GM12878 (cell line): ENCODE measurements at regions not wholly inside any gene's neighbourhood (a gene's known extent, or its start where the extent isn't known, plus 50 kb on each side); places are given as distances from the start of the nearest gene placed in this dataset.

Experiments used
- E2F8 ChIP-seq: fragments of 450-650 bp; IDR thresholded peaks from 2 replicates; pipeline ENCODE4 v1.6.1; 2018; ENCODE audit warnings: mild to moderate bottlenecking, low read depth, moderate library complexity; ENCODE audit not compliant: partially characterized antibody
- ELK1 ChIP-seq: IDR thresholded peaks from 2 replicates; pipeline ENCODE4 v1.6.1; 2012; ENCODE audit warnings: low read depth, low read length, improper control_type of control experiment
- IRF3 ChIP-seq: fragments of 450-650 bp; IDR thresholded peaks from 2 replicates; pipeline ENCODE4 v1.6.1; 2014; ENCODE audit warnings: mild to moderate bottlenecking
- MYB ChIP-seq: fragments of 150-350 bp; IDR thresholded peaks from 2 replicates; pipeline ENCODE4 v1.6.1; 2014; ENCODE audit warnings: mild to moderate bottlenecking, low read depth, low read length, borderline replicate concordance
- MYC ChIP-seq: IDR thresholded peaks from 2 replicates; pipeline ENCODE4 v1.6.1; 2011; ENCODE audit warnings: mild to moderate bottlenecking, low read length, moderate library complexity, inconsistent platforms; ENCODE audit not compliant: insufficient read depth, insufficient replicate concordance, insufficient read length, severe bottlenecking
- STAT3 ChIP-seq: IDR thresholded peaks from 2 replicates; pipeline ENCODE4 v1.6.1; 2011; ENCODE audit warnings: low read depth, low read length, improper control_type of control experiment
- TBL1XR1 ChIP-seq: IDR thresholded peaks from 2 replicates; pipeline ENCODE4 v1.6.1; 2012; ENCODE audit warnings: low read depth, low read length, improper control_type of control experiment
- ZNF687 ChIP-seq: fragments of 450-650 bp; IDR thresholded peaks from 2 replicates; pipeline ENCODE4 v1.6.1; 2017; ENCODE audit warnings: mild to moderate bottlenecking, moderate library complexity

- TF ChIP-seq E2F8: no peak
- TF ChIP-seq ZNF687: no peak
- TF ChIP-seq IRF3: no peak
- no peak for TF ChIP-seq STAT3
- no peak for TF ChIP-seq MYC
- TF ChIP-seq ELK1: no peak
- TF ChIP-seq MYB: no peak
- no peak for TF ChIP-seq TBL1XR1
Measured at GRCh38 chr10:47098964-47099363, 187.7 kb downstream of the PTPN20 start (continued).
